Endothelial cell of umbilical vein (primary cell): ENCODE measurements at regions not wholly inside any gene's neighbourhood (a gene's known extent, or its start where the extent isn't known, plus 50 kb on each side); places are given as distances from the start of the nearest gene placed in this dataset.

Experiments used
- BruUV-seq: library from RNA; stranded (reverse); fragments of 400-500 nt; replicated peaks from 2 replicates; lab custom pipeline; 2021; lab: Mats Ljungman, UMichigan
- CTCF ChIA-PET: fragments of 300-600, 350-600 bp; sonication (Branson Sonifier 250); formaldehyde crosslinking; loops from one replicate; lab custom pipeline; 2021; ENCODE audit warnings: antibody characterized with exemption, inconsistent platforms; lab: Charles Lee
- POLR2A ChIA-PET: fragments of 300-600, 350-600 bp; sonication (Branson Sonifier 250); formaldehyde crosslinking; loops from one replicate; lab custom pipeline; 2021; ENCODE audit warnings: antibody characterized with exemption, inconsistent platforms; lab: Charles Lee
- DNase-seq: peaks from one replicate; pipeline ENCODE4 v3.0.0-alpha.2; 2011; ENCODE audit warnings: low read depth, low spot score
- FAIRE-seq: peaks from 2 replicates; lab custom pipeline; 2011; peaks lifted over from hg19 to GRCh38; lab: Jason Lieb, UNC
- H2AFZ ChIP-seq: 2 replicates; pipeline ENCODE4 v1.6.0; 2012; ENCODE audit warnings: low read depth, low read length, control low read depth, inconsistent platforms
- H3K27ac ChIP-seq: 2 replicates; pipeline ENCODE4 v1.5.1; 2011; ENCODE audit warnings: low read depth, mild to moderate bottlenecking, control low read depth, low read length, moderate library complexity; ENCODE audit not compliant: insufficient read depth
- H3K27me3 ChIP-seq, 2 experiments: 2 replicates each; pipeline versions ENCODE4 v1.6.0 to v1.6.1; 2011; ENCODE audit warnings: low read length in 2 of 2, mixed read lengths in 1 of 2; ENCODE audit not compliant: control insufficient read depth in 2 of 2, insufficient read depth in 2 of 2
- H3K36me3 ChIP-seq, 2 experiments: 2 replicates in 1 of 2; 3 replicates in 1 of 2; pipeline ENCODE4 v1.5.1; 2011; ENCODE audit warnings: low read length in 2 of 2, mild to moderate bottlenecking in 1 of 2, moderate library complexity in 1 of 2; ENCODE audit not compliant: control insufficient read depth in 2 of 2, insufficient read depth in 2 of 2; ENCODE audit errors: extremely low read depth in 1 of 2
- H3K4me1 ChIP-seq: 3 replicates; pipeline ENCODE4 v1.5.1; 2011; ENCODE audit warnings: mild to moderate bottlenecking, low read length; ENCODE audit not compliant: control insufficient read depth, insufficient read depth; ENCODE audit errors: extremely low read depth
- H3K4me2 ChIP-seq: 2 replicates; pipeline ENCODE4 v1.6.1; 2011; ENCODE audit warnings: low read length, control low read depth, mixed read lengths; ENCODE audit not compliant: insufficient read depth
- H3K4me3 ChIP-seq, 3 experiments: fragments of 200-600 bp in 1 of 3; sonication (generic), shearing (Covaris generic) in 1 of 3; replicated peaks in 1 of 3; 2 replicates each; pipeline ENCODE4 v1.5.1; 2011 to 2016; ENCODE audit warnings: control low read depth in 3 of 3, low read length in 3 of 3, mild to moderate bottlenecking in 2 of 3, inconsistent platforms in 1 of 3, low read depth in 1 of 3, moderate library complexity in 1 of 3; ENCODE audit not compliant: insufficient read depth in 1 of 3
- H3K79me2 ChIP-seq: 2 replicates; pipeline ENCODE4 v1.6.0; 2012; ENCODE audit warnings: low read length, inconsistent platforms; ENCODE audit not compliant: control insufficient read depth, insufficient read depth
- H3K9ac ChIP-seq: replicated peaks from 2 replicates; pipeline ENCODE3; 2011; ENCODE audit warnings: low read length, control low read depth; ENCODE audit not compliant: insufficient read depth; ENCODE audit errors: extremely low read depth
- H3K9me1 ChIP-seq: replicated peaks from 3 replicates; pipeline ENCODE4 v1.6.0; 2011; ENCODE audit warnings: mild to moderate bottlenecking, low read length; ENCODE audit not compliant: control insufficient read depth, insufficient read depth; ENCODE audit errors: extremely low read depth
- H3K9me3 ChIP-seq: replicated peaks from 2 replicates; pipeline ENCODE4 v1.5.1; 2012; ENCODE audit warnings: low read length, inconsistent platforms; ENCODE audit not compliant: control insufficient read depth, insufficient read depth
- H4K20me1 ChIP-seq: replicated peaks from 2 replicates; pipeline ENCODE3; 2011; ENCODE audit warnings: mild to moderate bottlenecking, low read length; ENCODE audit not compliant: control insufficient read depth, insufficient read depth; ENCODE audit errors: extremely low read depth
- EZH2 ChIP-seq: IDR thresholded peaks from 2 replicates; pipeline ENCODE4 v1.6.1; 2012; ENCODE audit warnings: borderline replicate concordance, low read depth, mild to moderate bottlenecking, moderate library complexity, low read length, inconsistent platforms; ENCODE audit not compliant: severe bottlenecking
- FOS ChIP-seq: IDR thresholded peaks from 2 replicates; pipeline ENCODE4 v1.6.1; 2011; ENCODE audit warnings: mild to moderate bottlenecking, low read length, moderate library complexity, borderline replicate concordance; ENCODE audit not compliant: insufficient read depth
- GATA2 ChIP-seq: IDR thresholded peaks from 2 replicates; pipeline ENCODE4 v1.7.0; 2011; ENCODE audit warnings: low read depth, mild to moderate bottlenecking, moderate library complexity, mixed read lengths, low read length; ENCODE audit not compliant: insufficient read length, insufficient read depth
- JUN ChIP-seq: IDR thresholded peaks from 2 replicates; pipeline ENCODE4 v1.6.1; 2011; ENCODE audit warnings: borderline replicate concordance, low read depth; ENCODE audit not compliant: insufficient read length, insufficient read depth
- MAX ChIP-seq: IDR thresholded peaks from 2 replicates; pipeline ENCODE4 v1.6.1; 2011; ENCODE audit not compliant: insufficient read depth, insufficient read length
- MYC ChIP-seq: IDR thresholded peaks from one replicate; pipeline ENCODE4 v1.6.1; 2011; ENCODE audit warnings: mild to moderate bottlenecking, low read depth, low read length
- POLR2A ChIP-seq: IDR thresholded peaks from 2 replicates; pipeline ENCODE4 v1.6.1; 2012; ENCODE audit warnings: low read depth, mild to moderate bottlenecking, control low read depth, low read length
- POLR2AphosphoS5 ChIP-seq: IDR thresholded peaks from 2 replicates; pipeline ENCODE4 v1.6.1; 2012; ENCODE audit warnings: low read depth, mild to moderate bottlenecking, control low read depth, low read length, moderate library complexity; ENCODE audit not compliant: insufficient read depth
- dilution Hi-C: fragments of 300-500 bp; cut with MboI; formaldehyde crosslinking; loops from one replicate; pipeline ENCODE4 v1.15.0; 2019; ENCODE audit warnings: low sequenced_read_pairs; ENCODE audit not compliant: extremely low pct_ligation_motif_present
- intact Hi-C: fragments of 100-400 bp; cut with micrococcal nuclease; formaldehyde crosslinking; loops from one replicate; pipeline ENCODE4 v1.10.0; 2022
- TF ChIP-seq, protein P1 (sequence below), 2 donors: IDR thresholded peaks; 1 replicate in 1 of 2; 2 replicates in 1 of 2; pipeline ENCODE4 v1.5.1; 2011; ENCODE audit warnings: low read length in 2 of 2, mild to moderate bottlenecking in 2 of 2, moderate library complexity in 2 of 2, control low read depth in 1 of 2, inconsistent platforms in 1 of 2, low read depth in 1 of 2; ENCODE audit not compliant: insufficient read depth in 1 of 2; ENCODE audit errors: extremely low read depth in 1 of 2

DNA sequence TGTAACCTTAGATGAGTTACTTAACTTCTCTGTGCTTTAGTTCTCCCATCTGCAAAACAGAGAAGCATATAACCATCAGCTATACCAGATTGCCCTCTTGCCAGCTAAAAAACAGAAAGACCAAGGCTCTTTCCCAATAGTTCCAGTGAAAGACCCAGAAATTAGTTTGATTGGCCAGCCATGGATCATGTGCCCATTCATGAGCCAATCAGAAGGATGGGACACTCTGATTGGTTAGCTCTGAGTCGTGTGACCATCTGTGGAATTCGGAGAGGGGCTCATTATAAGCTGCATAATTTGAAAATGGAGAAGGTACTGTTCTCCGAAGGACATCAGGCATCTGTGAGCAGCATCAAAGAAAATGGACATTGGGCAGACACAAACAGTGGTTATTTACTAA, 155.2 kb downstream of the ABCC12 start:
- intact Hi-C loops = no loop called here
- Histone ChIP-seq H3K27me3 (no peaks in the 10 kb centered on the region), H4K20me1 (no peaks in the 10 kb centered on the region), H3K79me2 (no peaks in the 10 kb centered on the region), H3K9ac (no peak overlapping the region), H3K36me3 (no peaks in the 10 kb centered on the region), H3K27ac (no peak overlapping the region), H3K9me3 (no peaks in the 10 kb centered on the region), H3K4me2 (no peak overlapping the region), H2AFZ (no peak overlapping the region), H3K9me1 (no peaks in the 10 kb centered on the region), H3K4me1 (no peaks in the 10 kb centered on the region), H3K4me3 (no peak overlapping the region)
- no TSS peak for BruUV-seq
- TF ChIP-seq FOS = no peak
- dilution Hi-C loops = no loop called here
- DNase-seq = no peak
- CTCF ChIA-PET = no interaction called here
- POLR2A ChIA-PET = no interaction called here
- FAIRE-seq = no peak

- no TSS peak for BruUV-seq
- FAIRE-seq = no peak
- dilution Hi-C loops = no loop called here
These were observed 156.2 kb downstream of the ABCC12 start for GRCh38 chr16:47999595-47999994.

More at GRCh38 chr16:47999595-47999994, 156.2 kb downstream of the ABCC12 start:
- H3K4me2 ChIP-seq = no peak overlapping the region
- ChIA-PET POLR2A (no interaction called here), CTCF (no interaction called here)
- no peaks in the 10 kb centered on the region for H3K9me1 ChIP-seq
- no peak overlapping the region for H3K27ac ChIP-seq
- no peaks in the 10 kb centered on the region for H3K79me2 ChIP-seq
- no peak overlapping the region for H3K4me3 ChIP-seq
- H3K9me3 ChIP-seq = no peaks in the 10 kb centered on the region
- no peak for TF ChIP-seq JUN
- TF ChIP-seq, protein P1, sequence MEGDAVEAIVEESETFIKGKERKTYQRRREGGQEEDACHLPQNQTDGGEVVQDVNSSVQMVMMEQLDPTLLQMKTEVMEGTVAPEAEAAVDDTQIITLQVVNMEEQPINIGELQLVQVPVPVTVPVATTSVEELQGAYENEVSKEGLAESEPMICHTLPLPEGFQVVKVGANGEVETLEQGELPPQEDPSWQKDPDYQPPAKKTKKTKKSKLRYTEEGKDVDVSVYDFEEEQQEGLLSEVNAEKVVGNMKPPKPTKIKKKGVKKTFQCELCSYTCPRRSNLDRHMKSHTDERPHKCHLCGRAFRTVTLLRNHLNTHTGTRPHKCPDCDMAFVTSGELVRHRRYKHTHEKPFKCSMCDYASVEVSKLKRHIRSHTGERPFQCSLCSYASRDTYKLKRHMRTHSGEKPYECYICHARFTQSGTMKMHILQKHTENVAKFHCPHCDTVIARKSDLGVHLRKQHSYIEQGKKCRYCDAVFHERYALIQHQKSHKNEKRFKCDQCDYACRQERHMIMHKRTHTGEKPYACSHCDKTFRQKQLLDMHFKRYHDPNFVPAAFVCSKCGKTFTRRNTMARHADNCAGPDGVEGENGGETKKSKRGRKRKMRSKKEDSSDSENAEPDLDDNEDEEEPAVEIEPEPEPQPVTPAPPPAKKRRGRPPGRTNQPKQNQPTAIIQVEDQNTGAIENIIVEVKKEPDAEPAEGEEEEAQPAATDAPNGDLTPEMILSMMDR (IDR thresholded peaks at IDR 0.05; ENCODE audit: extremely low read depth in 1 of 2, insufficient read depth in 1 of 2, low read depth in 1 of 2, low read length in 2 of 2) = no peak
- no peak for TF ChIP-seq POLR2A
- no peak for TF ChIP-seq GATA2
- no peak for TF ChIP-seq MYC
- no peak for TF ChIP-seq POLR2AphosphoS5
- no peak for TF ChIP-seq EZH2
- no peak for TF ChIP-seq MAX
- TF ChIP-seq FOS = no peak
- intact Hi-C loops = no loop called here
- H3K27me3 ChIP-seq = no peaks in the 10 kb centered on the region
- no peak overlapping the region for H3K9ac ChIP-seq
- H3K4me1 ChIP-seq = no peaks in the 10 kb centered on the region
- no peak for DNase-seq
- H4K20me1 ChIP-seq = no peaks in the 10 kb centered on the region
- no peaks in the 10 kb centered on the region for H3K36me3 ChIP-seq
- no peak overlapping the region for H2AFZ ChIP-seq
